IMR-90 (cell line): ENCODE measurements at regions not wholly inside any gene's neighbourhood (a gene's known extent, or its start where the extent isn't known, plus 50 kb on each side); places are given as distances from the start of the nearest gene placed in this dataset.

Experiments used
- ATAC-seq: fragments of 200-7000 bp; cut with Tn5 transposase; 2 replicates; pipeline ENCODE4 v1.9.1; 2020; ENCODE audit warnings: low read depth, mild to moderate bottlenecking, moderate library complexity
- BruUV-seq: library from RNA; stranded (reverse); fragments of 400-500 nt; replicated peaks from 2 replicates; lab custom pipeline; 2021; lab: Mats Ljungman, UMichigan
- CTCF ChIA-PET: fragments of 300-600 bp; formaldehyde crosslinking; extraction: SDS; loops from one replicate; lab custom pipeline; 2021; ENCODE audit warnings: antibody characterized with exemption; lab: Yijun Ruan, JAX
- POLR2A ChIA-PET: fragments of 300-600 bp; sonication (Branson Sonifier 250); formaldehyde crosslinking; loops from one replicate; lab custom pipeline; 2022; ENCODE audit warnings: antibody characterized with exemption; ENCODE audit not compliant: unreplicated experiment; lab: Charles Lee
- DNase-seq: peaks from one replicate; pipeline ENCODE4 v3.0.0; 2013
- H2AFZ ChIP-seq: replicated peaks from 2 replicates; pipeline ENCODE3; 2013; ENCODE audit warnings: low read length, mild to moderate bottlenecking; ENCODE audit not compliant: poor library complexity
- H2AK5ac ChIP-seq: 2 replicates; pipeline ENCODE4 v1.6.1; 2013; ENCODE audit warnings: low read depth, low read length, inconsistent platforms
- H2AK9ac ChIP-seq: replicated peaks from 2 replicates; pipeline ENCODE3; 2013; ENCODE audit warnings: mild to moderate bottlenecking, low read depth, low read length, moderate library complexity; ENCODE audit not compliant: poor library complexity
- H2BK120ac ChIP-seq: 2 replicates; pipeline ENCODE4 v1.6.1; 2013; ENCODE audit warnings: low read depth, low read length, inconsistent platforms
- H2BK15ac ChIP-seq: 3 replicates; pipeline ENCODE4 v1.6.1; 2013; ENCODE audit warnings: low read depth, low read length, inconsistent platforms
- H2BK20ac ChIP-seq: 2 replicates; pipeline ENCODE4 v1.6.1; 2013; ENCODE audit warnings: low read depth, mild to moderate bottlenecking, inconsistent platforms, low read length, moderate library complexity
- H2BK5ac ChIP-seq: 2 replicates; pipeline ENCODE4 v1.6.1; 2013; ENCODE audit warnings: mild to moderate bottlenecking, low read depth, low read length, inconsistent platforms; ENCODE audit not compliant: poor library complexity, severe bottlenecking
- H3K14ac ChIP-seq: replicated peaks from 2 replicates; pipeline ENCODE4 v1.6.1; 2013; ENCODE audit warnings: low read depth, low read length, inconsistent platforms
- H3K18ac ChIP-seq: 2 replicates; pipeline ENCODE4 v1.6.1; 2013; ENCODE audit warnings: low read depth, low read length, control low read depth
- H3K23ac ChIP-seq: 2 replicates; pipeline ENCODE4 v1.6.1; 2013; ENCODE audit warnings: low read depth, low read length, inconsistent platforms
- H3K27ac ChIP-seq: 2 replicates; pipeline ENCODE4 v1.5.1; 2013; ENCODE audit warnings: mild to moderate bottlenecking, control low read depth, low read length; ENCODE audit not compliant: insufficient read depth
- H3K27me3 ChIP-seq: 2 replicates; pipeline ENCODE4 v1.6.1; 2013; ENCODE audit warnings: low read length; ENCODE audit not compliant: control insufficient read depth, insufficient read depth
- H3K36me3 ChIP-seq: 2 replicates; pipeline ENCODE4 v1.6.1; 2013; ENCODE audit warnings: low read length, mixed read lengths; ENCODE audit not compliant: control insufficient read depth, insufficient read depth
- H3K4ac ChIP-seq: 2 replicates; pipeline ENCODE4 v1.6.1; 2013; ENCODE audit warnings: low read depth, low read length, inconsistent platforms
- H3K4me1 ChIP-seq: 2 replicates; pipeline ENCODE4 v1.6.1; 2013; ENCODE audit warnings: low read length, mixed read lengths; ENCODE audit not compliant: control insufficient read depth, insufficient read depth
- H3K4me2 ChIP-seq: 2 replicates; pipeline ENCODE4 v1.6.1; 2013; ENCODE audit warnings: low read depth, mild to moderate bottlenecking, control low read depth, low read length, moderate library complexity
- H3K4me3 ChIP-seq: 2 replicates; pipeline ENCODE4 v1.5.1; 2013; ENCODE audit warnings: low read depth, mild to moderate bottlenecking, control low read depth, low read length, moderate library complexity; ENCODE audit not compliant: insufficient read depth
- H3K56ac ChIP-seq: 2 replicates; pipeline ENCODE4 v1.6.1; 2013; ENCODE audit warnings: low read length, inconsistent platforms; ENCODE audit not compliant: insufficient read depth; ENCODE audit errors: extremely low read depth
- H3K79me1 ChIP-seq, 2 experiments: 2 replicates each; pipeline ENCODE4 v1.6.1; 2013; ENCODE audit warnings: low read length in 2 of 2, inconsistent platforms in 1 of 2, low read depth in 1 of 2
- H3K9ac ChIP-seq: 2 replicates; pipeline ENCODE4 v1.6.1; 2013; ENCODE audit warnings: low read depth, low read length, control low read depth
- H3K9me1 ChIP-seq: 2 replicates; pipeline ENCODE4 v1.6.1; 2013; ENCODE audit warnings: low read length, inconsistent platforms; ENCODE audit not compliant: insufficient read depth
- H3K9me3 ChIP-seq: 2 replicates; pipeline ENCODE4 v1.6.1; 2013; ENCODE audit warnings: low read length; ENCODE audit not compliant: control insufficient read depth, insufficient read depth
- H4K20me1 ChIP-seq: 2 replicates; pipeline ENCODE4 v1.6.1; 2013; ENCODE audit warnings: low read length, inconsistent platforms; ENCODE audit not compliant: insufficient read depth
- H4K5ac ChIP-seq: 2 replicates; pipeline ENCODE4 v1.6.1; 2013; ENCODE audit warnings: mild to moderate bottlenecking, low read depth, low read length, control low read depth
- H4K8ac ChIP-seq, 2 experiments: 2 replicates each; pipeline ENCODE4 v1.6.1; 2013; ENCODE audit warnings: low read depth in 2 of 2, low read length in 2 of 2, control low read depth in 1 of 2, inconsistent platforms in 1 of 2
- H4K91ac ChIP-seq: 2 replicates; pipeline ENCODE4 v1.6.1; 2013; ENCODE audit warnings: low read depth, low read length, inconsistent platforms; ENCODE audit not compliant: insufficient read depth
- CEBPB ChIP-seq: IDR thresholded peaks from 2 replicates; pipeline ENCODE4 v1.6.1; 2012; ENCODE audit warnings: low read depth, low read length, improper control_type of control experiment
- CHD1 ChIP-seq: IDR thresholded peaks from 2 replicates; pipeline ENCODE4 v1.6.1; 2012; ENCODE audit warnings: low read depth, low read length, improper control_type of control experiment
- ELK1 ChIP-seq: fragments of 150-350 bp; IDR thresholded peaks from 2 replicates; pipeline ENCODE4 v1.6.1; 2016; ENCODE audit warnings: low read depth, mild to moderate bottlenecking, low read length, moderate library complexity, borderline replicate concordance
- WGBS, 2 experiments: methylation state at CpG; one replicate each; pipeline versions ENCODE4 v1.1.5 to v1.1.7; 2013; ENCODE audit warnings: missing lambda C conversion rate in 2 of 2; ENCODE audit not compliant: insufficient read length in 1 of 2; ENCODE audit errors: extremely low coverage in 2 of 2; 5-methylcytosine and 5-hydroxymethylcytosine counted together
- dilution Hi-C: fragments of 300-500 bp; cut with HindIII; formaldehyde crosslinking; loops from one replicate; pipeline ENCODE4 v1.14.3; 2018; ENCODE audit warnings: low sequenced_read_pairs; ENCODE audit not compliant: unreplicated experiment
- in situ Hi-C: fragments of 300-500 bp; cut with MboI; formaldehyde crosslinking; loops from 3 replicates; pipeline ENCODE4 v1.14.3; 2019; ENCODE audit warnings: low sequenced_read_pairs, inconsistent platforms, mixed read lengths
- intact Hi-C: fragments of 100-400 bp; cut with micrococcal nuclease; formaldehyde crosslinking; loops from 2 replicates; pipeline ENCODE4 v1.10.0; 2022

- no peaks in the 10 kb centered on the region for H3K27me3 ChIP-seq
Observed at GRCh38 chrX:19193565-19193964, 71.3 kb upstream of the ADGRG2 start.

More at GRCh38 chrX:19193565-19193964, 71.3 kb upstream of the ADGRG2 start:
- Histone ChIP-seq H4K91ac (no peak overlapping the region), H3K27ac (no peak overlapping the region), H2AK9ac (no peak overlapping the region), H2BK5ac (no peak overlapping the region), H3K9ac (no peak overlapping the region), H3K36me3 (no peaks in the 10 kb centered on the region), H4K8ac (no peak overlapping the region), H3K56ac (no peak overlapping the region), H2AK5ac (no peak overlapping the region), H4K20me1 (no peaks in the 10 kb centered on the region), H2BK120ac (no peak overlapping the region), H4K5ac (no peak overlapping the region), H3K9me1 (no peaks in the 10 kb centered on the region), H3K4me2 (no peak overlapping the region), H3K4me3 (no peak overlapping the region), H2AFZ (no peak overlapping the region), H3K4me1 (no peaks in the 10 kb centered on the region), H3K9me3 (no peaks in the 10 kb centered on the region), H3K14ac (no peak overlapping the region), H2BK15ac (no peak overlapping the region), H3K18ac (no peak overlapping the region), H3K79me1 (no peaks in the 10 kb centered on the region), H3K23ac (no peak overlapping the region), H2BK20ac (no peak overlapping the region), H3K4ac (no peak overlapping the region)
- in situ Hi-C loops (no loop called here), dilution Hi-C loops (no loop called here), intact Hi-C loops (no loop called here)
- BruUV-seq: no TSS peak
- no peak for DNase-seq
- WGBS, 2 experiments: no CpG with 5 or more reads among the region's 8 CpGs
- ChIA-PET POLR2A (no interaction called here), CTCF (no interaction called here)
- no peak for ATAC-seq
- TF ChIP-seq CHD1: no peak
- TF ChIP-seq CEBPB: no peak
- no peak for TF ChIP-seq ELK1
